Osteocyte (in vitro differentiated cells): ENCODE measurements at regions not wholly inside any gene's neighbourhood (a gene's known extent, or its start where the extent isn't known, plus 50 kb on each side); places are given as distances from the start of the nearest gene placed in this dataset.

Experiments
- DNase-seq: peaks from one replicate; pipeline ENCODE4 v3.0.0; 2021; ENCODE audit warnings: mixed read lengths; ENCODE audit not compliant: unreplicated experiment; ENCODE audit errors: extremely low spot score
- H3K27ac Mint-ChIP-seq: one replicate; pipeline ENCODE4 v1.8.0; 2021; ENCODE audit warnings: mild to moderate bottlenecking, mixed read lengths; ENCODE audit not compliant: unreplicated experiment
- H3K27me3 Mint-ChIP-seq: one replicate; pipeline ENCODE4 v1.8.0; 2021; ENCODE audit warnings: mixed read lengths; ENCODE audit not compliant: unreplicated experiment
- H3K36me3 Mint-ChIP-seq: one replicate; pipeline ENCODE4 v1.8.0; 2021; ENCODE audit warnings: mixed read lengths; ENCODE audit not compliant: unreplicated experiment
- H3K4me1 Mint-ChIP-seq: one replicate; pipeline ENCODE4 v1.8.0; 2021; ENCODE audit warnings: mixed read lengths; ENCODE audit not compliant: unreplicated experiment
- H3K4me3 Mint-ChIP-seq: one replicate; pipeline ENCODE4 v1.8.0; 2021; ENCODE audit warnings: mild to moderate bottlenecking, moderate library complexity, mixed read lengths; ENCODE audit not compliant: unreplicated experiment
- H3K9me3 Mint-ChIP-seq: one replicate; pipeline ENCODE4 v1.8.0; 2021; ENCODE audit warnings: mixed read lengths; ENCODE audit not compliant: unreplicated experiment
- TF ChIP-seq, protein P1 (sequence below): fragments of 200-600 bp; sonication (generic); IDR thresholded peaks from 2 replicates; pipeline ENCODE4 v1.5.0; 2021; ENCODE audit warnings: antibody characterized with exemption, mild to moderate bottlenecking, moderate library complexity

- Mint-ChIP-seq H3K36me3 (no peaks in the 10 kb centered on the region), H3K4me1 (no peaks in the 10 kb centered on the region), H3K27me3 (no peaks in the 10 kb centered on the region), H3K9me3 (peaks cover 56% of the 10 kb centered on the region), H3K27ac (no peak overlapping the region), H3K4me3 (no peak overlapping the region)
- no peak for DNase-seq
- TF ChIP-seq, protein P1, sequence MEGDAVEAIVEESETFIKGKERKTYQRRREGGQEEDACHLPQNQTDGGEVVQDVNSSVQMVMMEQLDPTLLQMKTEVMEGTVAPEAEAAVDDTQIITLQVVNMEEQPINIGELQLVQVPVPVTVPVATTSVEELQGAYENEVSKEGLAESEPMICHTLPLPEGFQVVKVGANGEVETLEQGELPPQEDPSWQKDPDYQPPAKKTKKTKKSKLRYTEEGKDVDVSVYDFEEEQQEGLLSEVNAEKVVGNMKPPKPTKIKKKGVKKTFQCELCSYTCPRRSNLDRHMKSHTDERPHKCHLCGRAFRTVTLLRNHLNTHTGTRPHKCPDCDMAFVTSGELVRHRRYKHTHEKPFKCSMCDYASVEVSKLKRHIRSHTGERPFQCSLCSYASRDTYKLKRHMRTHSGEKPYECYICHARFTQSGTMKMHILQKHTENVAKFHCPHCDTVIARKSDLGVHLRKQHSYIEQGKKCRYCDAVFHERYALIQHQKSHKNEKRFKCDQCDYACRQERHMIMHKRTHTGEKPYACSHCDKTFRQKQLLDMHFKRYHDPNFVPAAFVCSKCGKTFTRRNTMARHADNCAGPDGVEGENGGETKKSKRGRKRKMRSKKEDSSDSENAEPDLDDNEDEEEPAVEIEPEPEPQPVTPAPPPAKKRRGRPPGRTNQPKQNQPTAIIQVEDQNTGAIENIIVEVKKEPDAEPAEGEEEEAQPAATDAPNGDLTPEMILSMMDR = no peak
Measured at GRCh38 chr16:13697013-13697412, 222.9 kb upstream of the ERCC4 start.

DNA sequence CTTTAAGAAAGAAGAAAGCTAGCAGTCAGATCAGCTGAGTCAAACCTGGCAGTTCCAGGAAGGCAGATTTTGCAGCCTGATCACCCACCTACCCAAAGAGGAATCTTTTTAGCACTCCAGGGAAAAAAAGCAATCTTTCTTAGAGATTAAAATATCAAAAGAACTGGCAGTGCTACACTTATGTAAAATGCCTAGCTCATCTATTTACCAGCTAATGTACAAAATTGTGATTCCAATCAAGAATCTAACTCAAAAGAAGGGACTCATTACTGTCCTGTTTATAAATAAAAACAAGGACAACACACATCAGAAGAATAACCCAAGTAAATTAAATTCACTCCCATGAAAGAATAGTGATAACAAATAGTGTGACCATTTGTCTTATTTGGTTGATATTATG lies 222.4 kb upstream of the ERCC4 start:
- no peak for DNase-seq
- no peaks in the 10 kb centered on the region for H3K27me3 Mint-ChIP-seq
- H3K9me3 Mint-ChIP-seq = peaks cover 50% of the 10 kb centered on the region
- H3K4me3 Mint-ChIP-seq = no peak overlapping the region
- H3K27ac Mint-ChIP-seq = no peak overlapping the region
- TF ChIP-seq, protein P1 = no peak
- H3K4me1 Mint-ChIP-seq = no peaks in the 10 kb centered on the region
- H3K36me3 Mint-ChIP-seq = no peaks in the 10 kb centered on the region

- H3K36me3 Mint-ChIP-seq = no peaks in the 10 kb centered on the region
- no peaks in the 10 kb centered on the region for H3K27me3 Mint-ChIP-seq
- no peaks in the 10 kb centered on the region for H3K4me1 Mint-ChIP-seq
- no peak overlapping the region for H3K27ac Mint-ChIP-seq
- DNase-seq = no peak
- TF ChIP-seq, protein P1 = no peak
- peaks cover 48% of the 10 kb centered on the region for H3K9me3 Mint-ChIP-seq
- no peak overlapping the region for H3K4me3 Mint-ChIP-seq
Measured at GRCh38 chr16:13702614-13703013, 217.3 kb upstream of the ERCC4 start.

GRCh38 chr16:13708347-13709120 lies 211.4 kb upstream of the ERCC4 start:
- no peaks in the 10 kb centered on the region for H3K4me1 Mint-ChIP-seq
- peaks cover 49% of the 10 kb centered on the region for H3K9me3 Mint-ChIP-seq
- H3K27ac Mint-ChIP-seq = no peak overlapping the region
- no peaks in the 10 kb centered on the region for H3K36me3 Mint-ChIP-seq
- no peak overlapping the region for H3K4me3 Mint-ChIP-seq
- TF ChIP-seq, protein P1 = no peak
- H3K27me3 Mint-ChIP-seq = no peaks in the 10 kb centered on the region
- no peak for DNase-seq

GRCh38 chr16:13718748-13719147 lies 201.2 kb upstream of the ERCC4 start:
- Mint-ChIP-seq H3K9me3 (peaks cover 17% of the 10 kb centered on the region), H3K27me3 (no peaks in the 10 kb centered on the region), H3K4me3 (no peak overlapping the region), H3K36me3 (no peaks in the 10 kb centered on the region), H3K27ac (no peak overlapping the region), H3K4me1 (no peaks in the 10 kb centered on the region)
- TF ChIP-seq, protein P1 = no peak
- no peak for DNase-seq
